ENCODE measurements at regions not wholly inside any gene's neighbourhood (a gene's known extent, or its start where the extent isn't known, plus 50 kb on each side); places are given as distances from the start of the nearest gene placed in this dataset.

DNA sequence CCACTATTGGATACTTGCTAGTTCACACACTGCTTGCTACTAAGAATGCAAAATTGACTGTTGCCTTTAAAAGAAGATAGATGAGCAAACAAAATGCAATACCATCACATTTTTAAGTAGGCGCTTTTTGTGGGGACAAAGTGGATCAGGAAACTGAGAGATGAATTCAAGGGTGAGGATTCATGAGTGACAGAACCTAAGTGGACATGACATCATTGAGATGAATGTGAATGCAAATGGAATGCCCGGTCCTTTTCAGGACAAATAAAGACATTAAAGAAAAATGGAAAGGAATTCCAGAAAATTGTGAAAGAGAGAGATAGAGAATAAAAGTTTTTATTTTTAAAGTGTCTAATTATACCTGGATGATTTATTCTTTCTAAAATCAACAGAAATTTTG, 106.3 kb upstream of the AKR1E2 start:
- no peak overlapping the region for H3K4me2 ChIP-seq (ENCODE audit: insufficient read depth, low read length)
- no peak for ATAC-seq (ENCODE audit: insufficient read depth, low read depth)

DNA sequence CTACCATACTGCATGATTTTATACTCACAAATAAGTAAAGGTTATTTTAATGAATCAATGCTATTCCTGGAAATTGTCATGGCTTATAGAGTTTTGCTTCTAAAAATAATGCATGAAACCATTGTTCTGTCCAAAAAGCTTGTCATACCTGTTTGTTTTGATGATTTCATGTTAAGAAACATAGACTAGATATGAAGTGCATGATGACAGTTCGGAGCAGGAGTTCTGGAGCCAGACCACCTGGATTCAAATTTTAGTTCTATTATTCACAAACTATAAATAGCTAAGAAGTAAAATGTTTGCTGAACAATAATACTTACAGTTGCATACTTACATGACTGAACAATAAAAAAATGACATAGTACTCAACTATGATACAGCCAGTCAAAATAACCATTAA, 107.0 kb upstream of the AKR1E2 start:
- H3K4me2 ChIP-seq (ENCODE audit: insufficient read depth, low read length), result no peak overlapping the region
- no peaks in the 10 kb centered on the region for H3K4me1 ChIP-seq (ENCODE audit: insufficient read depth, low read length)
- DNase-seq (no peak), ATAC-seq (ENCODE audit: insufficient read depth, low read depth) (no peak)
- H3K4me3 ChIP-seq (ENCODE audit: low read depth in 1 of 2, low read length in 2 of 2), result no peak overlapping the region
- no peak overlapping the region for H3K27ac ChIP-seq (ENCODE audit: low read length)
- no peaks in the 10 kb centered on the region for H3K9me3 ChIP-seq (ENCODE audit: insufficient read depth, low read length, severe bottlenecking)
- no peaks in the 10 kb centered on the region for H3K36me3 ChIP-seq (ENCODE audit: insufficient read depth, low read length)
- TF ChIP-seq EZH2 (IDR thresholded peaks at IDR 0.05; ENCODE audit: borderline replicate concordance, low read depth, low read length, severe bottlenecking), result no peak
- TF ChIP-seq, protein P1, sequence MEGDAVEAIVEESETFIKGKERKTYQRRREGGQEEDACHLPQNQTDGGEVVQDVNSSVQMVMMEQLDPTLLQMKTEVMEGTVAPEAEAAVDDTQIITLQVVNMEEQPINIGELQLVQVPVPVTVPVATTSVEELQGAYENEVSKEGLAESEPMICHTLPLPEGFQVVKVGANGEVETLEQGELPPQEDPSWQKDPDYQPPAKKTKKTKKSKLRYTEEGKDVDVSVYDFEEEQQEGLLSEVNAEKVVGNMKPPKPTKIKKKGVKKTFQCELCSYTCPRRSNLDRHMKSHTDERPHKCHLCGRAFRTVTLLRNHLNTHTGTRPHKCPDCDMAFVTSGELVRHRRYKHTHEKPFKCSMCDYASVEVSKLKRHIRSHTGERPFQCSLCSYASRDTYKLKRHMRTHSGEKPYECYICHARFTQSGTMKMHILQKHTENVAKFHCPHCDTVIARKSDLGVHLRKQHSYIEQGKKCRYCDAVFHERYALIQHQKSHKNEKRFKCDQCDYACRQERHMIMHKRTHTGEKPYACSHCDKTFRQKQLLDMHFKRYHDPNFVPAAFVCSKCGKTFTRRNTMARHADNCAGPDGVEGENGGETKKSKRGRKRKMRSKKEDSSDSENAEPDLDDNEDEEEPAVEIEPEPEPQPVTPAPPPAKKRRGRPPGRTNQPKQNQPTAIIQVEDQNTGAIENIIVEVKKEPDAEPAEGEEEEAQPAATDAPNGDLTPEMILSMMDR (IDR thresholded peaks at IDR 0.05; ENCODE audit: borderline replicate concordance, extremely low read depth, low read length, poor library complexity, severe bottlenecking), result no peak
- H3K27me3 ChIP-seq (ENCODE audit: insufficient read depth, low read length, poor library complexity), result no peaks in the 10 kb centered on the region
- H3K79me2 ChIP-seq (ENCODE audit: insufficient read depth, low read length), result no peaks in the 10 kb centered on the region
- no peak overlapping the region for H3K9ac ChIP-seq (ENCODE audit: low read depth, low read length)
- H4K20me1 ChIP-seq (ENCODE audit: insufficient read depth, low read length), result no peaks in the 10 kb centered on the region
- H2AFZ ChIP-seq (ENCODE audit: low read depth, low read length), result no peak overlapping the region

More for the DNA sequence above, 106.3 kb upstream of the AKR1E2 start:
- Histone ChIP-seq H3K9ac (ENCODE audit: low read depth, low read length) (no peak overlapping the region), H3K9me3 (ENCODE audit: insufficient read depth, low read length, severe bottlenecking) (no peaks in the 10 kb centered on the region), H3K27ac (ENCODE audit: low read length) (no peak overlapping the region), H3K79me2 (ENCODE audit: insufficient read depth, low read length) (no peaks in the 10 kb centered on the region), H2AFZ (ENCODE audit: low read depth, low read length) (no peak overlapping the region), H3K27me3 (ENCODE audit: insufficient read depth, low read length, poor library complexity) (no peaks in the 10 kb centered on the region), H3K36me3 (ENCODE audit: insufficient read depth, low read length) (no peaks in the 10 kb centered on the region), H3K4me1 (ENCODE audit: insufficient read depth, low read length) (no peaks in the 10 kb centered on the region), H3K4me3 (ENCODE audit: low read depth in 1 of 2, low read length in 2 of 2) (no peak overlapping the region), H4K20me1 (ENCODE audit: insufficient read depth, low read length) (no peaks in the 10 kb centered on the region)
- no peak for DNase-seq
- no peak for TF ChIP-seq EZH2 (IDR thresholded peaks at IDR 0.05; ENCODE audit: borderline replicate concordance, low read depth, low read length, severe bottlenecking)
- TF ChIP-seq, protein P1 (IDR thresholded peaks at IDR 0.05; ENCODE audit: borderline replicate concordance, extremely low read depth, low read length, poor library complexity, severe bottlenecking), result no peak

GRCh38 chr10:4718544-4718943, 107.5 kb upstream of the AKR1E2 start:
- H3K9me3 ChIP-seq (ENCODE audit: insufficient read depth, low read length, severe bottlenecking), result no peaks in the 10 kb centered on the region
- no peak for ATAC-seq (ENCODE audit: insufficient read depth, low read depth)
- no peak for TF ChIP-seq EZH2 (IDR thresholded peaks at IDR 0.05; ENCODE audit: borderline replicate concordance, low read depth, low read length, severe bottlenecking)

DNA sequence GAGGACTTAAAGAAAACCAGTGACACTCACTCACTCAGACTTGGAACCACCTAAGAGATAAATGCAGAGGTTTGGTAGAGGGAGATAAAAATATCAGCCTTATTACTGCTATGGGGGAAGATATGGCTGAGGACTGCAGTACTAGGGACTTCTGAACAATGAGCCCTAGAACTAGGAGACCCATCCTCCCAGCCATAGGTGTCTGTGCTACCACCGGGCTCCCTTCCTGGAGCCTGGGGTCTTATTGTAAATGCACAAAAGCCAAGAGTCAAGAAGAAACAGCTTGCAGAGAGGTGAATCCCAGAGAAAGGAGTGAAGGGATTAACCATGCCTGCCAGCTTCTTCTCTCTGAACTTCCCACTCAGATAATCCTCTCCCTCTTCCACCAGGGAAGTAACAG, 108.3 kb upstream of the AKR1E2 start:
- no peak for TF ChIP-seq EZH2 (IDR thresholded peaks at IDR 0.05; ENCODE audit: borderline replicate concordance, low read depth, low read length, severe bottlenecking)
- TF ChIP-seq, protein P1 (IDR thresholded peaks at IDR 0.05; ENCODE audit: borderline replicate concordance, extremely low read depth, low read length, poor library complexity, severe bottlenecking), result no peak
- ATAC-seq (ENCODE audit: insufficient read depth, low read depth) (no peak), DNase-seq (no peak)
- no peak overlapping the region for H3K27ac ChIP-seq (ENCODE audit: low read length)
- no peaks in the 10 kb centered on the region for H3K4me1 ChIP-seq (ENCODE audit: insufficient read depth, low read length)
- no peaks in the 10 kb centered on the region for H3K36me3 ChIP-seq (ENCODE audit: insufficient read depth, low read length)
- no peak overlapping the region for H3K4me2 ChIP-seq (ENCODE audit: insufficient read depth, low read length)
- H2AFZ ChIP-seq (ENCODE audit: low read depth, low read length), result no peak overlapping the region
- no peaks in the 10 kb centered on the region for H4K20me1 ChIP-seq (ENCODE audit: insufficient read depth, low read length)
- H3K9ac ChIP-seq (ENCODE audit: low read depth, low read length), result no peak overlapping the region
- no peaks in the 10 kb centered on the region for H3K9me3 ChIP-seq (ENCODE audit: insufficient read depth, low read length, severe bottlenecking)
- H3K4me3 ChIP-seq (ENCODE audit: low read depth in 1 of 2, low read length in 2 of 2), result no peak overlapping the region
- no peaks in the 10 kb centered on the region for H3K27me3 ChIP-seq (ENCODE audit: insufficient read depth, low read length, poor library complexity)
- no peaks in the 10 kb centered on the region for H3K79me2 ChIP-seq (ENCODE audit: insufficient read depth, low read length)

More at GRCh38 chr10:4718544-4718943, 107.5 kb upstream of the AKR1E2 start:
- Histone ChIP-seq H3K4me2 (ENCODE audit: insufficient read depth, low read length) (no peak overlapping the region), H3K9ac (ENCODE audit: low read depth, low read length) (no peak overlapping the region), H3K79me2 (ENCODE audit: insufficient read depth, low read length) (no peaks in the 10 kb centered on the region), H4K20me1 (ENCODE audit: insufficient read depth, low read length) (no peaks in the 10 kb centered on the region), H2AFZ (ENCODE audit: low read depth, low read length) (no peak overlapping the region), H3K27me3 (ENCODE audit: insufficient read depth, low read length, poor library complexity) (no peaks in the 10 kb centered on the region), H3K4me1 (ENCODE audit: insufficient read depth, low read length) (no peaks in the 10 kb centered on the region), H3K4me3 (ENCODE audit: low read depth in 1 of 2, low read length in 2 of 2) (no peak overlapping the region), H3K36me3 (ENCODE audit: insufficient read depth, low read length) (no peaks in the 10 kb centered on the region), H3K27ac (ENCODE audit: low read length) (no peak overlapping the region)
- no peak for DNase-seq

Measured in DND-41 (cell line).